IMR-90 (cell line): ENCODE measurements at regions not wholly inside any gene's neighbourhood (a gene's known extent, or its start where the extent isn't known, plus 50 kb on each side); places are given as distances from the start of the nearest gene placed in this dataset.

Source experiments
- ATAC-seq: fragments of 200-7000 bp; cut with Tn5 transposase; 2 replicates; pipeline ENCODE4 v1.9.1; 2020; ENCODE audit warnings: low read depth, mild to moderate bottlenecking, moderate library complexity
- BruUV-seq: library from RNA; stranded (reverse); fragments of 400-500 nt; replicated peaks from 2 replicates; lab custom pipeline; 2021; lab: Mats Ljungman, UMichigan
- CTCF ChIA-PET: fragments of 300-600 bp; formaldehyde crosslinking; extraction: SDS; loops from one replicate; lab custom pipeline; 2021; ENCODE audit warnings: antibody characterized with exemption; lab: Yijun Ruan, JAX
- POLR2A ChIA-PET: fragments of 300-600 bp; sonication (Branson Sonifier 250); formaldehyde crosslinking; loops from one replicate; lab custom pipeline; 2022; ENCODE audit warnings: antibody characterized with exemption; ENCODE audit not compliant: unreplicated experiment; lab: Charles Lee
- DNase-seq: peaks from one replicate; pipeline ENCODE4 v3.0.0; 2013
- H2AFZ ChIP-seq: replicated peaks from 2 replicates; pipeline ENCODE3; 2013; ENCODE audit warnings: low read length, mild to moderate bottlenecking; ENCODE audit not compliant: poor library complexity
- H2AK5ac ChIP-seq: 2 replicates; pipeline ENCODE4 v1.6.1; 2013; ENCODE audit warnings: low read depth, low read length, inconsistent platforms
- H2AK9ac ChIP-seq: replicated peaks from 2 replicates; pipeline ENCODE3; 2013; ENCODE audit warnings: mild to moderate bottlenecking, low read depth, low read length, moderate library complexity; ENCODE audit not compliant: poor library complexity
- H2BK120ac ChIP-seq: 2 replicates; pipeline ENCODE4 v1.6.1; 2013; ENCODE audit warnings: low read depth, low read length, inconsistent platforms
- H2BK15ac ChIP-seq: 3 replicates; pipeline ENCODE4 v1.6.1; 2013; ENCODE audit warnings: low read depth, low read length, inconsistent platforms
- H2BK20ac ChIP-seq: 2 replicates; pipeline ENCODE4 v1.6.1; 2013; ENCODE audit warnings: low read depth, mild to moderate bottlenecking, inconsistent platforms, low read length, moderate library complexity
- H2BK5ac ChIP-seq: 2 replicates; pipeline ENCODE4 v1.6.1; 2013; ENCODE audit warnings: mild to moderate bottlenecking, low read depth, low read length, inconsistent platforms; ENCODE audit not compliant: poor library complexity, severe bottlenecking
- H3K14ac ChIP-seq: replicated peaks from 2 replicates; pipeline ENCODE4 v1.6.1; 2013; ENCODE audit warnings: low read depth, low read length, inconsistent platforms
- H3K18ac ChIP-seq: 2 replicates; pipeline ENCODE4 v1.6.1; 2013; ENCODE audit warnings: low read depth, low read length, control low read depth
- H3K23ac ChIP-seq: 2 replicates; pipeline ENCODE4 v1.6.1; 2013; ENCODE audit warnings: low read depth, low read length, inconsistent platforms
- H3K27ac ChIP-seq: 2 replicates; pipeline ENCODE4 v1.5.1; 2013; ENCODE audit warnings: mild to moderate bottlenecking, control low read depth, low read length; ENCODE audit not compliant: insufficient read depth
- H3K27me3 ChIP-seq: 2 replicates; pipeline ENCODE4 v1.6.1; 2013; ENCODE audit warnings: low read length; ENCODE audit not compliant: control insufficient read depth, insufficient read depth
- H3K36me3 ChIP-seq: 2 replicates; pipeline ENCODE4 v1.6.1; 2013; ENCODE audit warnings: low read length, mixed read lengths; ENCODE audit not compliant: control insufficient read depth, insufficient read depth
- H3K4ac ChIP-seq: 2 replicates; pipeline ENCODE4 v1.6.1; 2013; ENCODE audit warnings: low read depth, low read length, inconsistent platforms
- H3K4me1 ChIP-seq: 2 replicates; pipeline ENCODE4 v1.6.1; 2013; ENCODE audit warnings: low read length, mixed read lengths; ENCODE audit not compliant: control insufficient read depth, insufficient read depth
- H3K4me2 ChIP-seq: 2 replicates; pipeline ENCODE4 v1.6.1; 2013; ENCODE audit warnings: low read depth, mild to moderate bottlenecking, control low read depth, low read length, moderate library complexity
- H3K4me3 ChIP-seq: 2 replicates; pipeline ENCODE4 v1.5.1; 2013; ENCODE audit warnings: low read depth, mild to moderate bottlenecking, control low read depth, low read length, moderate library complexity; ENCODE audit not compliant: insufficient read depth
- H3K56ac ChIP-seq: 2 replicates; pipeline ENCODE4 v1.6.1; 2013; ENCODE audit warnings: low read length, inconsistent platforms; ENCODE audit not compliant: insufficient read depth; ENCODE audit errors: extremely low read depth
- H3K79me1 ChIP-seq, 2 experiments: 2 replicates each; pipeline ENCODE4 v1.6.1; 2013; ENCODE audit warnings: low read length in 2 of 2, inconsistent platforms in 1 of 2, low read depth in 1 of 2
- H3K9ac ChIP-seq: 2 replicates; pipeline ENCODE4 v1.6.1; 2013; ENCODE audit warnings: low read depth, low read length, control low read depth
- H3K9me1 ChIP-seq: 2 replicates; pipeline ENCODE4 v1.6.1; 2013; ENCODE audit warnings: low read length, inconsistent platforms; ENCODE audit not compliant: insufficient read depth
- H3K9me3 ChIP-seq: 2 replicates; pipeline ENCODE4 v1.6.1; 2013; ENCODE audit warnings: low read length; ENCODE audit not compliant: control insufficient read depth, insufficient read depth
- H4K20me1 ChIP-seq: 2 replicates; pipeline ENCODE4 v1.6.1; 2013; ENCODE audit warnings: low read length, inconsistent platforms; ENCODE audit not compliant: insufficient read depth
- H4K5ac ChIP-seq: 2 replicates; pipeline ENCODE4 v1.6.1; 2013; ENCODE audit warnings: mild to moderate bottlenecking, low read depth, low read length, control low read depth
- H4K8ac ChIP-seq, 2 experiments: 2 replicates each; pipeline ENCODE4 v1.6.1; 2013; ENCODE audit warnings: low read depth in 2 of 2, low read length in 2 of 2, control low read depth in 1 of 2, inconsistent platforms in 1 of 2
- H4K91ac ChIP-seq: 2 replicates; pipeline ENCODE4 v1.6.1; 2013; ENCODE audit warnings: low read depth, low read length, inconsistent platforms; ENCODE audit not compliant: insufficient read depth
- BHLHE40 ChIP-seq: fragments of 150-350 bp; IDR thresholded peaks from 2 replicates; pipeline ENCODE4 v1.6.1; 2016; ENCODE audit warnings: mild to moderate bottlenecking, low read depth, low read length
- CEBPB ChIP-seq: IDR thresholded peaks from 2 replicates; pipeline ENCODE4 v1.6.1; 2012; ENCODE audit warnings: low read depth, low read length, improper control_type of control experiment
- CHD1 ChIP-seq: IDR thresholded peaks from 2 replicates; pipeline ENCODE4 v1.6.1; 2012; ENCODE audit warnings: low read depth, low read length, improper control_type of control experiment
- FOS ChIP-seq: fragments of 150-350 bp; IDR thresholded peaks from 2 replicates; pipeline ENCODE4 v1.6.1; 2016; ENCODE audit warnings: low read depth, low read length
- MAFK ChIP-seq: IDR thresholded peaks from 2 replicates; pipeline ENCODE4 v1.6.1; 2012; ENCODE audit warnings: low read depth, low read length, improper control_type of control experiment
- MAZ ChIP-seq: IDR thresholded peaks from 2 replicates; pipeline ENCODE4 v1.6.1; 2012; ENCODE audit warnings: low read depth, mild to moderate bottlenecking, low read length, improper control_type of control experiment, moderate library complexity, borderline replicate concordance
- MXI1 ChIP-seq: IDR thresholded peaks from 2 replicates; pipeline ENCODE4 v1.6.1; 2012; ENCODE audit warnings: low read depth, mild to moderate bottlenecking, low read length, moderate library complexity, borderline replicate concordance
- NFE2L2 ChIP-seq: fragments of 150-350 bp; IDR thresholded peaks from 2 replicates; pipeline ENCODE4 v1.6.1; 2016; ENCODE audit warnings: low read depth, mild to moderate bottlenecking, low read length
- POLR2A ChIP-seq: IDR thresholded peaks from 2 replicates; pipeline ENCODE4 v1.6.1; 2012; ENCODE audit warnings: mild to moderate bottlenecking, low read depth, low read length
- RAD21 ChIP-seq: IDR thresholded peaks from 2 replicates; pipeline ENCODE4 v1.6.1; 2012; ENCODE audit warnings: low read length, improper control_type of control experiment
- RCOR1 ChIP-seq: IDR thresholded peaks from 2 replicates; pipeline ENCODE4 v1.6.1; 2012; ENCODE audit warnings: mild to moderate bottlenecking, low read length, improper control_type of control experiment; ENCODE audit not compliant: insufficient replicate concordance
- RFX5 ChIP-seq: IDR thresholded peaks from 2 replicates; pipeline ENCODE4 v1.8.0; 2012; ENCODE audit warnings: low read depth, mild to moderate bottlenecking, low read length, moderate library complexity
- SMC3 ChIP-seq: fragments of 150-350 bp; IDR thresholded peaks from 2 replicates; pipeline ENCODE4 v1.6.1; 2016; ENCODE audit warnings: low read depth, mild to moderate bottlenecking, antibody characterized with exemption, low read length, moderate library complexity
- WGBS, 2 experiments: methylation state at CpG; one replicate each; pipeline versions ENCODE4 v1.1.5 to v1.1.7; 2013; ENCODE audit warnings: missing lambda C conversion rate in 2 of 2; ENCODE audit not compliant: insufficient read length in 1 of 2; ENCODE audit errors: extremely low coverage in 2 of 2; 5-methylcytosine and 5-hydroxymethylcytosine counted together
- dilution Hi-C: fragments of 300-500 bp; cut with HindIII; formaldehyde crosslinking; loops from one replicate; pipeline ENCODE4 v1.14.3; 2018; ENCODE audit warnings: low sequenced_read_pairs; ENCODE audit not compliant: unreplicated experiment
- in situ Hi-C: fragments of 300-500 bp; cut with MboI; formaldehyde crosslinking; loops from 3 replicates; pipeline ENCODE4 v1.14.3; 2019; ENCODE audit warnings: low sequenced_read_pairs, inconsistent platforms, mixed read lengths
- intact Hi-C: fragments of 100-400 bp; cut with micrococcal nuclease; formaldehyde crosslinking; loops from 2 replicates; pipeline ENCODE4 v1.10.0; 2022
- TF ChIP-seq, protein P1 (sequence below): fragments of 150-350 bp; IDR thresholded peaks from 2 replicates; pipeline ENCODE4 v1.6.1; 2016; ENCODE audit warnings: low read depth, mild to moderate bottlenecking, low read length, moderate library complexity, borderline replicate concordance
- TF ChIP-seq, protein P2 (sequence below): fragments of 150-350 bp; IDR thresholded peaks from 2 replicates; pipeline ENCODE4 v1.6.1; 2017; ENCODE audit warnings: mild to moderate bottlenecking, antibody characterized with exemption, low read length, low read depth
- TF ChIP-seq, protein P3 (sequence below): conservative IDR thresholded peaks from 2 replicates; pipeline ENCODE4 v1.5.1; 2012; ENCODE audit warnings: mild to moderate bottlenecking, low read depth, low read length, improper control_type of control experiment

DNA sequence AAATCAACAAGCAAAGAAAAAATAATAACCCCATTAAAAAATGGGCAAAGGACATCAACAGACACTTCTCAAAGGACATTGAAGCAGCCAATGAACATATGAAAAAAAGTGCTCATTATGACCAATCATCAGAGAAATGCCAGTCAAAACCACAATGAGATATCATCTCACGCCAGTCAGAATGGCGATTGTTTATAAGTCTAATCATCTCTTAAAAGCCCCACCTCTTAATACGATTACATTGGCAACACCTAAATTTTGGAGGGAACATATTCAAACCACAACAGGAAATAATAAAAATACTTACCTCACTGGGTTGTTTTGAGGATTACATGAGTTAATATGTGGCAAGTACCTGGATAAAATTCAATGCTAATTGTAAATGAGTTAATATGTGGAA, 57.1 kb upstream of the PLPPR4 start:
- no peak overlapping the region for H3K18ac ChIP-seq
- ChIA-PET POLR2A (no interaction called here), CTCF (no interaction called here)
- H2BK20ac ChIP-seq, result no peak overlapping the region
- H3K4ac ChIP-seq, result no peak overlapping the region
- BruUV-seq, result no TSS peak
- DNase-seq (no peak), ATAC-seq (no peak)
- no peak for TF ChIP-seq FOS
- TF ChIP-seq CEBPB, result no peak
- TF ChIP-seq RCOR1, result no peak
- no peak for TF ChIP-seq POLR2A
- no peak for TF ChIP-seq SMC3
- TF ChIP-seq, protein P1, sequence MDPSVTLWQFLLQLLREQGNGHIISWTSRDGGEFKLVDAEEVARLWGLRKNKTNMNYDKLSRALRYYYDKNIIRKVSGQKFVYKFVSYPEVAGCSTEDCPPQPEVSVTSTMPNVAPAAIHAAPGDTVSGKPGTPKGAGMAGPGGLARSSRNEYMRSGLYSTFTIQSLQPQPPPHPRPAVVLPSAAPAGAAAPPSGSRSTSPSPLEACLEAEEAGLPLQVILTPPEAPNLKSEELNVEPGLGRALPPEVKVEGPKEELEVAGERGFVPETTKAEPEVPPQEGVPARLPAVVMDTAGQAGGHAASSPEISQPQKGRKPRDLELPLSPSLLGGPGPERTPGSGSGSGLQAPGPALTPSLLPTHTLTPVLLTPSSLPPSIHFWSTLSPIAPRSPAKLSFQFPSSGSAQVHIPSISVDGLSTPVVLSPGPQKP, result no peak
- TF ChIP-seq MAZ, result no peak
- TF ChIP-seq, protein P2, sequence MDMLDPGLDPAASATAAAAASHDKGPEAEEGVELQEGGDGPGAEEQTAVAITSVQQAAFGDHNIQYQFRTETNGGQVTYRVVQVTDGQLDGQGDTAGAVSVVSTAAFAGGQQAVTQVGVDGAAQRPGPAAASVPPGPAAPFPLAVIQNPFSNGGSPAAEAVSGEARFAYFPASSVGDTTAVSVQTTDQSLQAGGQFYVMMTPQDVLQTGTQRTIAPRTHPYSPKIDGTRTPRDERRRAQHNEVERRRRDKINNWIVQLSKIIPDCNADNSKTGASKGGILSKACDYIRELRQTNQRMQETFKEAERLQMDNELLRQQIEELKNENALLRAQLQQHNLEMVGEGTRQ, result no peak
- no peak for TF ChIP-seq MAFK
- TF ChIP-seq, protein P3, sequence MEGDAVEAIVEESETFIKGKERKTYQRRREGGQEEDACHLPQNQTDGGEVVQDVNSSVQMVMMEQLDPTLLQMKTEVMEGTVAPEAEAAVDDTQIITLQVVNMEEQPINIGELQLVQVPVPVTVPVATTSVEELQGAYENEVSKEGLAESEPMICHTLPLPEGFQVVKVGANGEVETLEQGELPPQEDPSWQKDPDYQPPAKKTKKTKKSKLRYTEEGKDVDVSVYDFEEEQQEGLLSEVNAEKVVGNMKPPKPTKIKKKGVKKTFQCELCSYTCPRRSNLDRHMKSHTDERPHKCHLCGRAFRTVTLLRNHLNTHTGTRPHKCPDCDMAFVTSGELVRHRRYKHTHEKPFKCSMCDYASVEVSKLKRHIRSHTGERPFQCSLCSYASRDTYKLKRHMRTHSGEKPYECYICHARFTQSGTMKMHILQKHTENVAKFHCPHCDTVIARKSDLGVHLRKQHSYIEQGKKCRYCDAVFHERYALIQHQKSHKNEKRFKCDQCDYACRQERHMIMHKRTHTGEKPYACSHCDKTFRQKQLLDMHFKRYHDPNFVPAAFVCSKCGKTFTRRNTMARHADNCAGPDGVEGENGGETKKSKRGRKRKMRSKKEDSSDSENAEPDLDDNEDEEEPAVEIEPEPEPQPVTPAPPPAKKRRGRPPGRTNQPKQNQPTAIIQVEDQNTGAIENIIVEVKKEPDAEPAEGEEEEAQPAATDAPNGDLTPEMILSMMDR, result no peak
- no peak for TF ChIP-seq RAD21
- TF ChIP-seq MXI1, result no peak
- no peak for TF ChIP-seq RFX5
- TF ChIP-seq NFE2L2, result no peak
- TF ChIP-seq CHD1, result no peak
- TF ChIP-seq BHLHE40, result no peak
- H3K4me1 ChIP-seq, result no peaks in the 10 kb centered on the region
- no peak overlapping the region for H4K91ac ChIP-seq
- intact Hi-C loops, result no loop called here
- in situ Hi-C loops, result no loop called here
- no peak overlapping the region for H3K56ac ChIP-seq
- H2AK9ac ChIP-seq, result no peak overlapping the region
- H2AK5ac ChIP-seq, result no peak overlapping the region
- no peak overlapping the region for H3K23ac ChIP-seq
- H4K5ac ChIP-seq, result no peak overlapping the region
- H2BK120ac ChIP-seq, result no peak overlapping the region
- H2BK5ac ChIP-seq, result no peak overlapping the region
- H3K27me3 ChIP-seq, result no peaks in the 10 kb centered on the region
- no peak overlapping the region for H3K4me2 ChIP-seq
- no peak overlapping the region for H4K8ac ChIP-seq
- H3K36me3 ChIP-seq, result no peaks in the 10 kb centered on the region
- dilution Hi-C loops, result no loop called here
- no peaks in the 10 kb centered on the region for H3K9me1 ChIP-seq
- H4K20me1 ChIP-seq, result no peaks in the 10 kb centered on the region
- H3K27ac ChIP-seq, result no peak overlapping the region
- no peak overlapping the region for H3K9ac ChIP-seq
- WGBS, 2 experiments, result no CpG with 5 or more reads among the region's 3 CpGs
- no peak overlapping the region for H2BK15ac ChIP-seq
- H3K79me1 ChIP-seq, result no peaks in the 10 kb centered on the region
- no peak overlapping the region for H3K14ac ChIP-seq
- no peak overlapping the region for H3K4me3 ChIP-seq
- no peaks in the 10 kb centered on the region for H3K9me3 ChIP-seq
- H2AFZ ChIP-seq, result no peak overlapping the region
